H9 (cell line): ENCODE measurements at regions not wholly inside any gene's neighbourhood (a gene's known extent, or its start where the extent isn't known, plus 50 kb on each side); places are given as distances from the start of the nearest gene placed in this dataset.

Source experiments
- DNase-seq: peaks from one replicate; pipeline ENCODE4 v3.0.0-alpha.2; 2017
- H2AFZ ChIP-seq: one replicate; pipeline ENCODE4 v1.6.1; 2013; ENCODE audit warnings: mild to moderate bottlenecking, low read length, control low read depth, moderate library complexity
- H2AK5ac ChIP-seq: 2 replicates; pipeline ENCODE4 v1.6.1; 2013; ENCODE audit warnings: low read length, control low read depth, mixed read lengths; ENCODE audit not compliant: insufficient read length
- H2BK120ac ChIP-seq: one replicate; pipeline ENCODE4 v1.6.1; 2013; ENCODE audit warnings: low read depth, mild to moderate bottlenecking, low read length, control low read depth, inconsistent platforms; ENCODE audit not compliant: poor library complexity, severe bottlenecking
- H2BK12ac ChIP-seq: 2 replicates; pipeline ENCODE4 v1.6.1; 2013; ENCODE audit warnings: low read length, control low read depth, mixed read lengths, low read depth; ENCODE audit not compliant: insufficient read length
- H2BK15ac ChIP-seq: 2 replicates; pipeline ENCODE4 v1.6.1; 2013; ENCODE audit warnings: low read depth, low read length, control low read depth
- H2BK20ac ChIP-seq: one replicate; pipeline ENCODE4 v1.6.1; 2013; ENCODE audit warnings: low read depth, mild to moderate bottlenecking, low read length, control low read depth, inconsistent platforms; ENCODE audit not compliant: poor library complexity, severe bottlenecking
- H2BK5ac ChIP-seq: 2 replicates; pipeline ENCODE4 v1.6.1; 2013; ENCODE audit warnings: low read length, control low read depth, mixed read lengths; ENCODE audit not compliant: insufficient read length
- H3K14ac ChIP-seq: 2 replicates; pipeline ENCODE4 v1.6.1; 2013; ENCODE audit warnings: low read length, control low read depth; ENCODE audit not compliant: insufficient read depth
- H3K18ac ChIP-seq: 2 replicates; pipeline ENCODE4 v1.6.1; 2013; ENCODE audit warnings: low read depth, mild to moderate bottlenecking, mixed read lengths, low read length, control low read depth; ENCODE audit not compliant: insufficient read length
- H3K23ac ChIP-seq: 2 replicates; pipeline ENCODE4 v1.6.1; 2013; ENCODE audit warnings: low read length, control low read depth, mixed read lengths, low read depth; ENCODE audit not compliant: insufficient read length
- H3K23me2 ChIP-seq: 2 replicates; pipeline ENCODE4 v1.6.1; 2013; ENCODE audit warnings: low read depth, mild to moderate bottlenecking, mixed read lengths, low read length, control low read depth; ENCODE audit not compliant: insufficient read length, poor library complexity, severe bottlenecking
- H3K27ac ChIP-seq: 2 replicates; pipeline ENCODE4 v1.5.1; 2013; ENCODE audit warnings: low read length, control low read depth, mixed read lengths, low read depth; ENCODE audit not compliant: insufficient read length
- H3K27me3 ChIP-seq: 2 replicates; pipeline ENCODE4 v1.6.1; 2013; ENCODE audit warnings: low read length, control low read depth, inconsistent platforms; ENCODE audit not compliant: insufficient read depth
- H3K4ac ChIP-seq: 2 replicates; pipeline ENCODE4 v1.6.1; 2013; ENCODE audit warnings: low read depth, mild to moderate bottlenecking, control low read depth, inconsistent platforms, low read length, moderate library complexity
- H3K4me1 ChIP-seq: 2 replicates; pipeline ENCODE4 v1.6.1; 2013; ENCODE audit warnings: low read length, control low read depth, inconsistent platforms; ENCODE audit not compliant: insufficient read depth
- H3K4me2 ChIP-seq: 2 replicates; pipeline ENCODE4 v1.6.1; 2013; ENCODE audit warnings: low read length, control low read depth, mixed read lengths; ENCODE audit not compliant: insufficient read length, insufficient read depth
- H3K56ac ChIP-seq: 2 replicates; pipeline ENCODE4 v1.6.1; 2013; ENCODE audit warnings: low read depth, mild to moderate bottlenecking, mixed read lengths, low read length, control low read depth; ENCODE audit not compliant: insufficient read length
- H3K79me1 ChIP-seq: 2 replicates; pipeline ENCODE4 v1.6.1; 2013; ENCODE audit warnings: low read depth, mild to moderate bottlenecking, moderate library complexity, low read length, control low read depth, inconsistent platforms; ENCODE audit not compliant: insufficient read depth, poor library complexity, severe bottlenecking
- H3K79me2 ChIP-seq: 2 replicates; pipeline ENCODE4 v1.6.1; 2013; ENCODE audit warnings: low read length, control low read depth, inconsistent platforms; ENCODE audit not compliant: insufficient read depth
- H3K9ac ChIP-seq: 2 replicates; pipeline ENCODE4 v1.6.1; 2013; ENCODE audit warnings: low read length, control low read depth, mixed read lengths; ENCODE audit not compliant: insufficient read length; ENCODE audit errors: extremely low read depth
- H3K9me3 ChIP-seq: one replicate; pipeline ENCODE4 v1.6.1; 2013; ENCODE audit warnings: low read depth, low read length, inconsistent platforms; ENCODE audit not compliant: control insufficient read depth
- H3T11ph ChIP-seq: one replicate; pipeline ENCODE4 v1.6.1; 2013; ENCODE audit warnings: mild to moderate bottlenecking, low read length, control low read depth, inconsistent platforms
- H4K20me1 ChIP-seq: one replicate; pipeline ENCODE4 v1.6.1; 2013; ENCODE audit not compliant: control insufficient read depth, insufficient read length, insufficient read depth
- H4K5ac ChIP-seq: 2 replicates; pipeline ENCODE4 v1.6.1; 2013; ENCODE audit warnings: low read depth, mild to moderate bottlenecking, mixed read lengths, low read length, control low read depth; ENCODE audit not compliant: insufficient read length
- H4K8ac ChIP-seq: replicated peaks from 2 replicates; pipeline ENCODE4 v1.6.1; 2013; ENCODE audit warnings: low read length, control low read depth, mixed read lengths, low read depth; ENCODE audit not compliant: insufficient read length
- H4K91ac ChIP-seq: 2 replicates; pipeline ENCODE4 v1.6.1; 2013; ENCODE audit warnings: low read depth, mild to moderate bottlenecking, moderate library complexity, mixed read lengths, low read length, control low read depth; ENCODE audit not compliant: insufficient read length
- H3K27ac Mint-ChIP-seq, 3 experiments: 2 replicates in 2 of 3; 3 replicates in 1 of 3; pipeline ENCODE4 v1.8.0; 2020 to 2021; ENCODE audit warnings: mixed read lengths in 3 of 3, mild to moderate bottlenecking in 1 of 3, moderate library complexity in 1 of 3
- H3K27me3 Mint-ChIP-seq: 2 replicates; pipeline ENCODE4 v1.8.0; 2021; ENCODE audit warnings: low read depth, mild to moderate bottlenecking, moderate library complexity, mixed read lengths
- H3K36me3 Mint-ChIP-seq, 3 experiments: 2 replicates in 2 of 3; 3 replicates in 1 of 3; pipeline ENCODE4 v1.8.0; 2020 to 2021; ENCODE audit warnings: low read depth in 3 of 3, mixed read lengths in 3 of 3; ENCODE audit not compliant: insufficient read depth in 1 of 3
- H3K4me1 Mint-ChIP-seq, 2 experiments: 2 replicates each; pipeline ENCODE4 v1.8.0; 2020; ENCODE audit warnings: mixed read lengths in 2 of 2
- H3K4me3 Mint-ChIP-seq, 2 experiments: 2 replicates in 1 of 2; 3 replicates in 1 of 2; pipeline ENCODE4 v1.8.0; 2020 to 2021; ENCODE audit warnings: mild to moderate bottlenecking in 2 of 2, mixed read lengths in 2 of 2, moderate library complexity in 1 of 2
- H3K9me3 Mint-ChIP-seq, 2 experiments: 2 replicates in 1 of 2; 3 replicates in 1 of 2; pipeline ENCODE4 v1.8.0; 2020; ENCODE audit warnings: mild to moderate bottlenecking in 2 of 2, mixed read lengths in 2 of 2, moderate library complexity in 1 of 2
- WGBS: extraction: QIAGEN DNeasy Blood & Tissue Kit; methylation state at CpG from one replicate; pipeline ENCODE4 v1.1.7; 2013; ENCODE audit warnings: missing lambda C conversion rate, low lambda C conversion rate, mixed read lengths; ENCODE audit not compliant: insufficient read length; ENCODE audit errors: extremely low coverage; 5-methylcytosine and 5-hydroxymethylcytosine counted together
- TF ChIP-seq, protein P1 (sequence below): fragments of 200-600 bp; sonication (generic); conservative IDR thresholded peaks from 3 replicates; pipeline ENCODE4 v1.8.0; 2021; ENCODE audit warnings: antibody characterized with exemption, mild to moderate bottlenecking

DNA sequence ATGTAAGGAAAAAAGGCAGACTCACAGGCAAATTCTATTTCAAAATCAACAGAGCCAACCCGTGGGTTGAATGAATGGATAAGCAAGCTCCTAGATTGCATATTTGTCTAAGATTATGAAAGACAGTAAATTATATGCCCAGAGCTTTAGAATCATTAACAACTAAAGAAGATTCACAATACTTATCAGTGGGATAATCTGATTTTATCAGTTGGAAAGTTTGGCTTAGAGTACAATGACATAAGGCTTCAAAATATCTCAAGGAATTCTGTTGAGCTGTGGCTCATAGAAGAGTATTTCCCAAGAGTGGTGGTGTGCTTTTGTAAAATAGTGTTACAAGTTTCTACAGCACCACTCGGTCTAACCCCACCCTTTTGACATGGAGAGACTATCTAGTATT is 85.5 kb downstream of the ADAMTS1 start:
- Mint-ChIP-seq H3K27ac (no peak overlapping the region), H3K36me3 (no peaks in the 10 kb centered on the region), H3K4me1 (no peaks in the 10 kb centered on the region), H3K4me3 (no peak overlapping the region), H3K9me3 (no peaks in the 10 kb centered on the region), H3K27me3 (no peaks in the 10 kb centered on the region)
- Histone ChIP-seq H4K8ac (no peak overlapping the region), H2BK5ac (no peak overlapping the region), H2BK15ac (no peak overlapping the region), H3K23me2 (no peaks in the 10 kb centered on the region), H4K5ac (no peak overlapping the region), H3K27me3 (no peaks in the 10 kb centered on the region), H3K23ac (no peak overlapping the region), H2AFZ (no peak overlapping the region), H2AK5ac (no peak overlapping the region), H3K4me2 (no peak overlapping the region), H4K91ac (no peak overlapping the region), H3K9ac (no peak overlapping the region), H3K4me1 (no peaks in the 10 kb centered on the region), H3T11ph (no peak overlapping the region), H3K18ac (no peak overlapping the region), H2BK20ac (no peak overlapping the region), H3K9me3 (no peaks in the 10 kb centered on the region), H3K79me2 (no peaks in the 10 kb centered on the region), H2BK12ac (no peak overlapping the region), H3K27ac (no peak overlapping the region), H3K56ac (no peak overlapping the region), H3K79me1 (no peaks in the 10 kb centered on the region), H2BK120ac (no peak overlapping the region), H3K14ac (no peak overlapping the region), H3K4ac (no peak overlapping the region), H4K20me1 (no peaks in the 10 kb centered on the region)
- WGBS = no CpG with 5 or more reads among the region's 2 CpGs
- TF ChIP-seq, protein P1, sequence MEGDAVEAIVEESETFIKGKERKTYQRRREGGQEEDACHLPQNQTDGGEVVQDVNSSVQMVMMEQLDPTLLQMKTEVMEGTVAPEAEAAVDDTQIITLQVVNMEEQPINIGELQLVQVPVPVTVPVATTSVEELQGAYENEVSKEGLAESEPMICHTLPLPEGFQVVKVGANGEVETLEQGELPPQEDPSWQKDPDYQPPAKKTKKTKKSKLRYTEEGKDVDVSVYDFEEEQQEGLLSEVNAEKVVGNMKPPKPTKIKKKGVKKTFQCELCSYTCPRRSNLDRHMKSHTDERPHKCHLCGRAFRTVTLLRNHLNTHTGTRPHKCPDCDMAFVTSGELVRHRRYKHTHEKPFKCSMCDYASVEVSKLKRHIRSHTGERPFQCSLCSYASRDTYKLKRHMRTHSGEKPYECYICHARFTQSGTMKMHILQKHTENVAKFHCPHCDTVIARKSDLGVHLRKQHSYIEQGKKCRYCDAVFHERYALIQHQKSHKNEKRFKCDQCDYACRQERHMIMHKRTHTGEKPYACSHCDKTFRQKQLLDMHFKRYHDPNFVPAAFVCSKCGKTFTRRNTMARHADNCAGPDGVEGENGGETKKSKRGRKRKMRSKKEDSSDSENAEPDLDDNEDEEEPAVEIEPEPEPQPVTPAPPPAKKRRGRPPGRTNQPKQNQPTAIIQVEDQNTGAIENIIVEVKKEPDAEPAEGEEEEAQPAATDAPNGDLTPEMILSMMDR = no peak
- no peak for DNase-seq
